Coronary artery (tissue), 2 donors: ENCODE measurements at regions not wholly inside any gene's neighbourhood (a gene's known extent, or its start where the extent isn't known, plus 50 kb on each side); places are given as distances from the start of the nearest gene placed in this dataset.

ENCODE experiments used
- DNase-seq: peaks from one replicate; pipeline ENCODE4 v3.0.0-alpha.2; 2017; ENCODE audit warnings: low spot score
- H3K27ac ChIP-seq, 2 donors: fragments of 200-600 bp; sonication (generic); one replicate each; pipeline ENCODE4 v1.5.1; 2016 to 2019
- H3K4me3 ChIP-seq: fragments of 200-600 bp; sonication (generic); 2 replicates; pipeline ENCODE4 v1.5.1; 2016; ENCODE audit warnings: mild to moderate bottlenecking, moderate library complexity
- TF ChIP-seq, protein P1 (sequence below): fragments of 200-600 bp; sonication (generic); IDR thresholded peaks from one replicate; pipeline ENCODE4 v1.5.1; 2019; ENCODE audit warnings: antibody characterized with exemption

DNA sequence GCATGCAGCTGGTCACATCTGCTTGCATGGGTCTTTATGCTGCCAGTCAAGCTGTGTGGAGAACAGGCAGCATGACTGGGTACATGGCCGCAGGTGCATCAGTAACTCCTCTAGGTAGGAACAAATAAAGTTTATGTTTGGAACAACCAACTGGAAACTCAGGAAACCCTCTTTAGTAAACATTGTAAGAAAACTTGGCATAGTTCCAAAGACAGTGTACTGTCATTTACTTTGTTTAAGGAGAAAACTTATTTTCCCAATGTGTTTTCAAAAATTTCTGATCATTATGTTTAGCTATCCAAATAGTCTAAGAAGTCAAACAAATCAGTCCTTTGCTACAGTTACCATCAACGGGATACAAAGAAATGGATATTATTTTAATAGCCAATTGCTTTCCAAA lies 386.0 kb downstream of the CHSY3 start:
- no peak overlapping the region for H3K27ac ChIP-seq
- no peak overlapping the region for H3K4me3 ChIP-seq
- DNase-seq: no peak
- TF ChIP-seq, protein P1, sequence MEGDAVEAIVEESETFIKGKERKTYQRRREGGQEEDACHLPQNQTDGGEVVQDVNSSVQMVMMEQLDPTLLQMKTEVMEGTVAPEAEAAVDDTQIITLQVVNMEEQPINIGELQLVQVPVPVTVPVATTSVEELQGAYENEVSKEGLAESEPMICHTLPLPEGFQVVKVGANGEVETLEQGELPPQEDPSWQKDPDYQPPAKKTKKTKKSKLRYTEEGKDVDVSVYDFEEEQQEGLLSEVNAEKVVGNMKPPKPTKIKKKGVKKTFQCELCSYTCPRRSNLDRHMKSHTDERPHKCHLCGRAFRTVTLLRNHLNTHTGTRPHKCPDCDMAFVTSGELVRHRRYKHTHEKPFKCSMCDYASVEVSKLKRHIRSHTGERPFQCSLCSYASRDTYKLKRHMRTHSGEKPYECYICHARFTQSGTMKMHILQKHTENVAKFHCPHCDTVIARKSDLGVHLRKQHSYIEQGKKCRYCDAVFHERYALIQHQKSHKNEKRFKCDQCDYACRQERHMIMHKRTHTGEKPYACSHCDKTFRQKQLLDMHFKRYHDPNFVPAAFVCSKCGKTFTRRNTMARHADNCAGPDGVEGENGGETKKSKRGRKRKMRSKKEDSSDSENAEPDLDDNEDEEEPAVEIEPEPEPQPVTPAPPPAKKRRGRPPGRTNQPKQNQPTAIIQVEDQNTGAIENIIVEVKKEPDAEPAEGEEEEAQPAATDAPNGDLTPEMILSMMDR: no peak

DNA sequence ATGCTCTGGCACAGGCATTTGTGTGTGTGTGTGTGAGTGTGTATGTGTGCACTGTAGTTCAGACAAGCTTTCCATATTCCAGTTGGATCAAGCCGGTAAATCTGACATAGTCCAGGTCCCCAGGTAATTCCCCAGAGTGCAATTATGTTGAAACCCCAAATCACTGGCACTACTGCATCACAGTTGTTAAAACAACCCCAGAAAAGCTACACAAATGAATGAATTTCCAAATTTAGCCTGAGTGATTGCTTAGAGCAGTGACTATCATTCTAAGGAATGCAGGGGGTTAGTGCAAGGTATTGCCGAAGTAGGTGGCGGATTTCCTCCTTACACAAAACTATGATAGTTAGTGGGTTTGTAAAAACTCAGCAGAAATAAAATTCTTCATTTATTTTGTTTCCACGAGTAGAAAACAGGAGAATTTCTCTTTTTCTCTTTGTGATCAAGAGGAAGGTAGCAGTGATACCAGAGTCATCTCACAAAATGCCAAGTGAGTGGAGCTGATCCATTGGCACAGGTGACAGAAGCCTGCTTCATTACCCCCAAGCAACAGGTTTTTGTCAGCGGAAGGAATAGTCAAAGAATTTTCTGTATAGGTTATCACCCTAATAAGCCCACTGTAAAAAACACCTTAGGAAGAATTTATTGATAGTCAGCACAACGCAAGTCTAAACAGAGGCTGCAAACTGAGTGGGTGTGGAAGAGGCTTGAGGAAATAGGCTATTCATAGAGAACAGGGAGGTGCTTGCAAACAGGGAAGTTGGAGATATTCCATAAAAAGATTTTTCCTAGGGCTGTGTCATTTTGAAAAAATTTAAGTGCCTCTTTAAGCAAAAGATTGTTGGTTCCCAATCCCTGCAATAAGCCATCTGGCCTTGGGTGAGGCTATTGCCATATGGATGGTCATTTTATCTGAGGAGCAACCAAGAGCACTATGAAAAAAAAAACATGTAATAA lies 385.1 kb downstream of the CHSY3 start:
- no peak for DNase-seq
- H3K4me3 ChIP-seq: no peak overlapping the region
- H3K27ac ChIP-seq: no peak overlapping the region
- TF ChIP-seq, protein P1: no peak

DNA sequence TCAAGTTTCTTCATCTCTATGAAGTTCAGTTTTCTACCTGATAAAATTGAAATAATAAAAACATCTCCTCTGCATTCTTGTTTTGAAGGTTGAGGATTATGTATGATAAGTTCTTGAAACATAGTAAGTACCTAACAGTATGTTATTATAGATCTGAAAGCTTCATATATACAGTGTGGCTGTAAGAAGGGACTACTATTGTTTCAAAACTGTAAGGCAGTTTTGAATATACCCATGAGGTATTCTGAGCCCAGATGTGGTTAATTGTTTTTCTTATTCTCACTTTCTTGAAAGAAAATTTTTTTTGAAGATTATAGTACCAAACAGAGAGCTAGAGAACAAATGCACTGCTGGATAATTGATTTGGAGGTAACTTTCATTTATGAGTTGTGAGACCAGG lies 383.2 kb downstream of the CHSY3 start:
- no peak overlapping the region for H3K4me3 ChIP-seq
- H3K27ac ChIP-seq: no peak overlapping the region
- no peak for DNase-seq
- TF ChIP-seq, protein P1: no peak

DNA sequence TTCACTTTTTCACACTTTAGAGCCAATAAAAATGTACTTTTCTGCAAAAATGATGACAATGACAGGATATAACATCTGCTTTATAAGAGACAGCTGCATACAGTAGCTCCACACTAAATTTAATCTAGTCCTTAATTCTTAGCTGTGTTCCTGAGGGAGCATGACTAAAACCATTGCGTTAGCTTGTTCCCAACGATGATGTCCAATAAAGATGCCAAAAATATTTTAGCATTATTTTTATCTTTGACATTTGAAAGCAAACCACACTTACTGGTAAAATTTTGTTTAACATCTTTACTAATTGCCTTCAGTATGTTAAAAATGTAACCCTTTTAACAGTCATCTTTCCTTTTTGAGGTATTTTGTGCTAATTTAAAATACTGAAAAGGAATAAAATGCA lies 382.7 kb downstream of the CHSY3 start:
- no peak for DNase-seq
- H3K27ac ChIP-seq: peak overlapping the region in 1 of 2 donors; percentile 19
- TF ChIP-seq, protein P1: no peak
- H3K4me3 ChIP-seq: no peak overlapping the region

DNA sequence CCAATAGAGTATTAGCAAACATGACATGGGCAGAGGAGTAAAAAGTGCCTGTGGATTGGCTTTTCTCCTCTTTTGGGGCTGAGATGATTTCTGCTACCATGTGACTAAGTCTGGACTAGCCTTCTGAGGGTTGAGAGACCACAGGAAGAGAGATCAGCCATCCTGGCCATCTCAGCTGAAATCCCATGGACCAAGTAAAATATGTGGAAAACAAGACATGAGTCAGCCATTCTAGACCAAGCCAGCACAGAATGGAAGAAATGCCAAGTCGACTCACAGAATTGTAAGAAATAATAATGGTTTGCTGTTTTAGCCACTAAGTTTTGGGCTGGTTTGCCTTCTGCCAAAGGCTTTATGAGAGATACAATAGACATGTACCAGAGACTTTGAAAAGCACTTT lies 377.8 kb downstream of the CHSY3 start:
- TF ChIP-seq, protein P1: no peak
- no peak for DNase-seq
- Histone ChIP-seq H3K27ac (peak overlapping the region; percentile 32 to 76), H3K4me3 (no peak overlapping the region)

DNA sequence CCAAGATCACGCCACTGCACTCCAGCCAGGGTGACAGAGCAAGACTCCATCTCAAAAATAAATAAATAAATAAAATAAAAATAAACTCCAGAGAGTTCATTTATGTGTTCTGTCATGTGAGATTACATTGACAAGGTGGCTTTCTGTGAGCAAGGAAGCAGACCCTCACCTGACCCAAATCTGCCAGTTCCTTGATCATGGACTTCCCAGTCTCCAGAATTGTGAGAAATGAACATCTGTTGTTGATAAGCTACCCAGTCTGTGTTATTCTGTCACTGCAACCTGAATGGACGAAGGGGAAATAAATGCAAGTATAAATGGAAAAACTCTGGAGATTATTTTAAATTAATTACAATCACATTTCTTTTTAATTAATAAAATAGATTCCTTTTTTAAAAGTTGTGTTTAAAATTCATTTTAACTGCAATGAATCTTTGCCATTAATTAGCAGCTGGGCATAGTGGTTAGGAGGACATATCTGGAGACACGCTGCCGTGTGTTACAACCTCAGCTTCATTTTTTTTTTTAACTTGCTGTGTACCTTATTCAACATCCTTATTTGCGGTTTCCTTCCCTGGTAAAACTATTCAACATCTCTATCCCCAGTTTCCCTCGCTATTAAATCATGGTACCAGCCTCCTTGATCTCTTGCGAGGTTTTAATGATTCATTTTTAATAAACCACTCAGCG lies 376.4 kb downstream of the CHSY3 start:
- TF ChIP-seq, protein P1: no peak
- H3K4me3 ChIP-seq: no peak overlapping the region
- peak overlapping the region; percentile 54 to 75 for H3K27ac ChIP-seq
- no peak for DNase-seq
